Thyroid gland (tissue), 4 donors: ENCODE measurements at regions not wholly inside any gene's neighbourhood (a gene's known extent, or its start where the extent isn't known, plus 50 kb on each side); places are given as distances from the start of the nearest gene placed in this dataset.

ENCODE experiments used
- DNase-seq, 2 donors: peaks; one replicate each; pipeline ENCODE4 v3.0.0-alpha.2; 2019
- H3K27ac ChIP-seq, 3 donors: fragments of 200-600 bp; sonication (generic); 1 replicate in 2 of 3; 2 replicates in 1 of 3; pipeline ENCODE4 v1.5.1; 2016 to 2019; ENCODE audit warnings: mild to moderate bottlenecking in 1 of 3, moderate library complexity in 1 of 3
- H3K27me3 ChIP-seq: fragments of 200-600 bp; sonication (generic); one replicate; pipeline ENCODE4 v1.5.1; 2019
- H3K36me3 ChIP-seq, 2 donors: fragments of 200-600 bp; sonication (generic); one replicate each; pipeline ENCODE4 v1.5.1; 2016 to 2019
- H3K4me1 ChIP-seq, 2 donors: fragments of 200-600 bp; sonication (generic); one replicate each; pipeline ENCODE4 v1.5.1; 2017 to 2019
- H3K4me3 ChIP-seq, 3 donors: fragments of 200-600 bp; sonication (generic); replicated peaks in 1 of 3; 1 replicate in 2 of 3; 2 replicates in 1 of 3; pipeline ENCODE4 v1.5.1; 2016; ENCODE audit warnings: mild to moderate bottlenecking in 1 of 3
- H3K9me3 ChIP-seq: fragments of 200-600 bp; sonication (generic); one replicate; pipeline ENCODE4 v1.5.1; 2017
- POLR2A ChIP-seq, 2 donors: fragments of 450-650 bp; IDR thresholded peaks; one replicate each; pipeline ENCODE4 v1.6.1; 2017; ENCODE audit warnings: antibody characterized with exemption in 2 of 2, mild to moderate bottlenecking in 2 of 2, moderate library complexity in 1 of 2
- WGBS, 2 donors: methylation state at CpG; one replicate each; pipeline ENCODE4 v1.1.5; 2017; 5-methylcytosine and 5-hydroxymethylcytosine counted together
- intact Hi-C: fragments of 100-400 bp; cut with DNase I; formaldehyde crosslinking; loops from one replicate; pipeline ENCODE4 v1.15.1; 2023
- TF ChIP-seq, protein P1 (sequence below), 6 experiments: fragments of 200-600 bp in 3 of 6; fragments of 450-650 bp in 3 of 6; sonication (generic) in 3 of 6; IDR thresholded peaks; one replicate each; pipeline ENCODE4 v1.5.1; 2016 to 2019; ENCODE audit warnings: antibody characterized with exemption in 6 of 6, mild to moderate bottlenecking in 2 of 6, inconsistent platforms in 1 of 6, moderate library complexity in 1 of 6

DNA sequence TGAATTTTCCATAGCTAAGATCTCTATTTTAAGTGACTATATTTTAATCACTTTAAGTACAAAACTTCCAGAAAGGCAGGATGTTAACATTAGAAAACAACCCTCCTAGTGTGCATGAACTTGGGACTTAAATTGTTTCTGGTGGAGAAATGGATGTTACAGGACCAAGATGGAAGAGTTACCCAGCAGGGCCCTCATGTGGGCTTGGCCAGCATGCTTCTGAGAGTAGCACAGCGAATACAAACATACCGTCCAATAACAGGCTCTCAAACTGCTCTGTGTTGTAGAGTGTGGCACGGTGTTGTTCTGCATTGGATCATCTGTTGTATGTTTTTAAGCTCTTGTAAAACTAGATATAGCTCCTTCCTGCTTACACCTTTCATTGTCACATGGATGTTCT is 346.1 kb upstream of the SMIM21 start:
- no peaks in the 10 kb centered on the region for H3K4me1 ChIP-seq
- no peak overlapping the region for H3K27ac ChIP-seq
- H3K9me3 ChIP-seq: no peaks in the 10 kb centered on the region
- H3K27me3 ChIP-seq: no peaks in the 10 kb centered on the region
- no peak overlapping the region for H3K4me3 ChIP-seq
- intact Hi-C loops: no loop called here
- 59 to 70% methylated on average over 3 of the region's 3 CpGs for WGBS, 2 donors
- no peak for DNase-seq
- H3K36me3 ChIP-seq: no peaks in the 10 kb centered on the region
- TF ChIP-seq, protein P1, sequence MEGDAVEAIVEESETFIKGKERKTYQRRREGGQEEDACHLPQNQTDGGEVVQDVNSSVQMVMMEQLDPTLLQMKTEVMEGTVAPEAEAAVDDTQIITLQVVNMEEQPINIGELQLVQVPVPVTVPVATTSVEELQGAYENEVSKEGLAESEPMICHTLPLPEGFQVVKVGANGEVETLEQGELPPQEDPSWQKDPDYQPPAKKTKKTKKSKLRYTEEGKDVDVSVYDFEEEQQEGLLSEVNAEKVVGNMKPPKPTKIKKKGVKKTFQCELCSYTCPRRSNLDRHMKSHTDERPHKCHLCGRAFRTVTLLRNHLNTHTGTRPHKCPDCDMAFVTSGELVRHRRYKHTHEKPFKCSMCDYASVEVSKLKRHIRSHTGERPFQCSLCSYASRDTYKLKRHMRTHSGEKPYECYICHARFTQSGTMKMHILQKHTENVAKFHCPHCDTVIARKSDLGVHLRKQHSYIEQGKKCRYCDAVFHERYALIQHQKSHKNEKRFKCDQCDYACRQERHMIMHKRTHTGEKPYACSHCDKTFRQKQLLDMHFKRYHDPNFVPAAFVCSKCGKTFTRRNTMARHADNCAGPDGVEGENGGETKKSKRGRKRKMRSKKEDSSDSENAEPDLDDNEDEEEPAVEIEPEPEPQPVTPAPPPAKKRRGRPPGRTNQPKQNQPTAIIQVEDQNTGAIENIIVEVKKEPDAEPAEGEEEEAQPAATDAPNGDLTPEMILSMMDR (IDR thresholded peaks at IDR 0.05): no peak
- no peak for TF ChIP-seq POLR2A (IDR thresholded peaks at IDR 0.05)

DNA sequence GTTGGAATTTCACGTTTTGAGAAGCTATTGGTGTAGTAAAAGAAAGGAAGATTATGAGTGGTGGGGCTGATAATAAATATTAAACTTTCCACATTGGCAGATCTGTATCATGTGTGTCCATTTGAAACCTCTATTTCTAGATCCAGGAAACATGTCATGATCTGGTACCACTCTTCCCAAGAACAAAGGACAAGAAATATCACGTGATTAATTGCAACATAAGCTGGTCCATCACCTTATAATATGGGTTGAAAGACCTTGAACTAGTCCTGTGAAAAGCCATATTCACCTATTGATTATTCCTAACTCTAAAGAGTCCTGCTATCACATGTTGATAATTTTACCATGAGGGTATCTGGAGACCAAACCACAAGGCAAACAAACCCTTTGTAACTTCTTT is 335.3 kb upstream of the SMIM21 start:
- TF ChIP-seq POLR2A (IDR thresholded peaks at IDR 0.05): no peak
- TF ChIP-seq, protein P1 (IDR thresholded peaks at IDR 0.05): no peak
- no peaks in the 10 kb centered on the region for H3K9me3 ChIP-seq
- WGBS, 2 donors: 79 to 82% methylated on average over 2 of the region's 2 CpGs
- no peak overlapping the region for H3K4me3 ChIP-seq
- H3K27me3 ChIP-seq: no peaks in the 10 kb centered on the region
- H3K4me1 ChIP-seq: no peaks in the 10 kb centered on the region
- H3K36me3 ChIP-seq: no peaks in the 10 kb centered on the region
- intact Hi-C loops: no loop called here
- H3K27ac ChIP-seq: no peak overlapping the region
- no peak for DNase-seq

DNA sequence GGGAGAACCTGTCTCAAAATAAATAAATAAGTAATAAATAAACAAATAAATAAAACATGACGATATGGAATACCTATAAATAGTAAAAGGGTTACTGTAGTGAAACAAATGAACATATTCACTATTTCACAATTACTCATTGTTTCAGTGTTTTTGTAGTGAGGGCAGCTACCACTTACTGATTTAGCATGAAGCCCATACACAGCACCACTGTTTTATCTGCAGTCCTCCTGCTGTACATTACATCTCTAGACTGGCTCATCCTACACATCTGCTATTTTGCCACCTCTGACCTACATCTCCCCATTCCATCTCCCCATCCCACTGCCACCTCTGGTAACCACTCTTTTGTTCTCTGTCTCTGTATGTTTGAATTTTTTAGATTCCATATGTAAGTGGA is 332.7 kb upstream of the SMIM21 start:
- Histone ChIP-seq H3K4me3 (no peak overlapping the region), H3K9me3 (no peaks in the 10 kb centered on the region), H3K27me3 (no peaks in the 10 kb centered on the region), H3K36me3 (no peaks in the 10 kb centered on the region), H3K4me1 (no peaks in the 10 kb centered on the region), H3K27ac (no peak overlapping the region)
- DNase-seq: no peak
- intact Hi-C loops: no loop called here
- no peak for TF ChIP-seq POLR2A (IDR thresholded peaks at IDR 0.05)
- 76 to 82% methylated on average over 1 of the region's 1 CpG for WGBS, 2 donors

DNA sequence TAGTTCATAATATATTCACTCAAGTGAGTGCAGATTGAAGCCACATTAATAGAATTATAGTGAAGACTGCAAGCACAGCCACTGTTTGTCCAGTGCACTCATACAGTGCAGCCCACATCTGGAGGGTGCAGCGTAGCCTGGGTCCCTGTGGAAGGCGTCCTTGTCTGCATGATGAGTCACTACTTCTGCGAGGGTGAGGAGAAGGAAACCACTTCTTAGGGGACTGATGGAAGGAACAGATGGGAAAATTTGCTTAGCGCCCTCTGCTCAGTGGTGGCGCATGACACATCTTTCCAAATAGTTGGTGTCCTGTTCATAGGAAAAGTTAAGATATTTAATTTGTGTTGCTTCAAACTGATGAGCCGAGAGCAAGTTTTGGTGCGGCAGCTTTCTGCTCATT is 330.4 kb upstream of the SMIM21 start:
- Histone ChIP-seq H3K4me3 (no peak overlapping the region), H3K27ac (no peak overlapping the region), H3K4me1 (no peaks in the 10 kb centered on the region), H3K36me3 (no peaks in the 10 kb centered on the region), H3K9me3 (no peaks in the 10 kb centered on the region), H3K27me3 (no peaks in the 10 kb centered on the region)
- DNase-seq: no peak
- intact Hi-C loops: no loop called here
- 62 to 66% methylated on average over 7 of the region's 7 CpGs for WGBS, 2 donors
- TF ChIP-seq, protein P1 (IDR thresholded peaks at IDR 0.05): no peak

DNA sequence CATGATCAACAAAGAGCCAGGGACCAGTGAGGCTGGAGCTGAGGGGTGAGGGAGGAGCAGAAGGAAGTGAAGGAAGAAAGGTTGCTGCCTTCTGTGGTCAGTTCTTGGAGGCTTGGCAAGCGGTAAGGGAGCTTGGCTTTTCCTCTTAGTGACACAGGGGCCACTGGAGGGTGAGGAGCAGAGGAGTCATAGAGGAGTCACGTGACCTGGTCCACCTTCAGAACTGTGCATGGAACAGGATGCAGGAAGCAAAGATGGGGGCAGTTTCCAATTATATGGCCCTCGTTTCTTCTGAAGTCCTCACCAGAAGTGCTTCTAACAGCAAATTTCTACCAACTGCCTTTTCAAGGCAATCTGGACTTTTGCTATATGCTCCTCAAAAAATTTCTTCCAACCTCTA is 326.9 kb upstream of the SMIM21 start:
- DNase-seq: no peak
- no peak for TF ChIP-seq POLR2A (IDR thresholded peaks at IDR 0.05)
- TF ChIP-seq, protein P1 (IDR thresholded peaks at IDR 0.05): no peak
- Histone ChIP-seq H3K4me3 (no peak overlapping the region), H3K4me1 (no peaks in the 10 kb centered on the region), H3K27ac (no peak overlapping the region), H3K27me3 (no peaks in the 10 kb centered on the region), H3K36me3 (no peaks in the 10 kb centered on the region), H3K9me3 (no peaks in the 10 kb centered on the region)
- WGBS, 2 donors: 84 to 88% methylated on average over 3 of the region's 3 CpGs
- intact Hi-C loops: no loop called here

DNA sequence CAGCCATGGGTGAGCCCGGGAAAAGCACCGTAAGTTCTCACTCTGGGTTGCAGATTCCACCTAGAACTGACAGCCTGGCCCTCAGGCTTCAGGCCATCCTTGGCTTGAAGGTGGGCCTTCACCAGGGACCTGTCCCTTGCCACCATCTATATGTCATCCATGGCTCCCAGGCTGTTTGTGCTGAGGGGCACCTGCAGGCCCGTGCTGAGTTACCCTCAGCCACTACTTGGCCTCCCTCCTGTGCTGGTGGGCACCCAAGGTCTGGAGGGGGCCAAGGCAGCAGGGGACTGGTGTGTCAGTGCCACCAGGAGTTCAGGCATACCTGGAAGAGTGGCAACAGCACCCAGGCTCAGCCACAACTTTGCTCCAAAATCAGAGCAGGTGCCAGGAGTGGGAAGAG is 326.2 kb upstream of the SMIM21 start:
- Histone ChIP-seq H3K27ac (no peak overlapping the region), H3K4me1 (no peaks in the 10 kb centered on the region), H3K27me3 (no peaks in the 10 kb centered on the region), H3K4me3 (no peak overlapping the region), H3K9me3 (no peaks in the 10 kb centered on the region), H3K36me3 (no peaks in the 10 kb centered on the region)
- no peak for DNase-seq
- intact Hi-C loops: no loop called here
- 100% methylated on average over 1 of the region's 3 CpGs; no CpG with 5 or more reads in 1 of the 2 donors for WGBS, 2 donors
- TF ChIP-seq POLR2A (IDR thresholded peaks at IDR 0.05): no peak
- TF ChIP-seq, protein P1 (IDR thresholded peaks at IDR 0.05): no peak
